Tibial nerve (tissue), 3 donors: ENCODE measurements at regions not wholly inside any gene's neighbourhood (a gene's known extent, or its start where the extent isn't known, plus 50 kb on each side); places are given as distances from the start of the nearest gene placed in this dataset.
A peak's percentile ranks its signal among the peaks of the same experiment; 100 is the strongest.

Experiments used
- CTCF ChIP-seq, 5 experiments: fragments of 200-600 bp in 3 of 5; fragments of 450-650 bp in 2 of 5; sonication (generic) in 3 of 5; IDR thresholded peaks; one replicate each; pipeline ENCODE4 v1.5.1; 2016 to 2019; ENCODE audit warnings: antibody characterized with exemption in 5 of 5, mild to moderate bottlenecking in 3 of 5, moderate library complexity in 2 of 5
- POLR2A ChIP-seq, 2 donors: fragments of 450-650 bp; IDR thresholded peaks; one replicate each; pipeline ENCODE4 v1.6.1; 2017; ENCODE audit warnings: antibody characterized with exemption in 2 of 2, mild to moderate bottlenecking in 2 of 2, moderate library complexity in 2 of 2

GRCh38 chr14:106691601-106692291 lies 1165.4 kb downstream of the TMEM121 start:
- TF ChIP-seq CTCF (IDR thresholded peaks at IDR 0.05) (peak in 2 of 5 experiments; percentile 5 to 7), POLR2A (IDR thresholded peaks at IDR 0.05) (no peak)
